GM10248 (cell line): ENCODE measurements at regions not wholly inside any gene's neighbourhood (a gene's known extent, or its start where the extent isn't known, plus 50 kb on each side); places are given as distances from the start of the nearest gene placed in this dataset.

ENCODE experiments used
- CTCF ChIA-PET: fragments of 300-600 bp; sonication (Branson Sonifier 250); formaldehyde crosslinking; extraction: SDS; loops from one replicate; lab custom pipeline; 2021; ENCODE audit warnings: antibody characterized with exemption; lab: Yijun Ruan, JAX
- POLR2A ChIA-PET: fragments of 350-650 bp; sonication (Branson Sonifier 250); formaldehyde crosslinking; extraction: SDS; loops from one replicate; lab custom pipeline; 2020; ENCODE audit warnings: antibody characterized with exemption; lab: Yijun Ruan, JAX
- DNase-seq: peaks from one replicate; pipeline ENCODE4 v3.0.0; 2012; ENCODE audit errors: extremely low spot score
- TF ChIP-seq, protein P1 (sequence below): IDR thresholded peaks from 2 replicates; pipeline ENCODE4 v1.5.1; 2012; ENCODE audit warnings: mild to moderate bottlenecking, low read depth; ENCODE audit errors: extremely low read depth, missing control alignments, control extremely low read depth

GRCh38 chr3:24648063-24648462 lies 153.4 kb upstream of the THRB start:
- TF ChIP-seq, protein P1, sequence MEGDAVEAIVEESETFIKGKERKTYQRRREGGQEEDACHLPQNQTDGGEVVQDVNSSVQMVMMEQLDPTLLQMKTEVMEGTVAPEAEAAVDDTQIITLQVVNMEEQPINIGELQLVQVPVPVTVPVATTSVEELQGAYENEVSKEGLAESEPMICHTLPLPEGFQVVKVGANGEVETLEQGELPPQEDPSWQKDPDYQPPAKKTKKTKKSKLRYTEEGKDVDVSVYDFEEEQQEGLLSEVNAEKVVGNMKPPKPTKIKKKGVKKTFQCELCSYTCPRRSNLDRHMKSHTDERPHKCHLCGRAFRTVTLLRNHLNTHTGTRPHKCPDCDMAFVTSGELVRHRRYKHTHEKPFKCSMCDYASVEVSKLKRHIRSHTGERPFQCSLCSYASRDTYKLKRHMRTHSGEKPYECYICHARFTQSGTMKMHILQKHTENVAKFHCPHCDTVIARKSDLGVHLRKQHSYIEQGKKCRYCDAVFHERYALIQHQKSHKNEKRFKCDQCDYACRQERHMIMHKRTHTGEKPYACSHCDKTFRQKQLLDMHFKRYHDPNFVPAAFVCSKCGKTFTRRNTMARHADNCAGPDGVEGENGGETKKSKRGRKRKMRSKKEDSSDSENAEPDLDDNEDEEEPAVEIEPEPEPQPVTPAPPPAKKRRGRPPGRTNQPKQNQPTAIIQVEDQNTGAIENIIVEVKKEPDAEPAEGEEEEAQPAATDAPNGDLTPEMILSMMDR = no peak

DNA sequence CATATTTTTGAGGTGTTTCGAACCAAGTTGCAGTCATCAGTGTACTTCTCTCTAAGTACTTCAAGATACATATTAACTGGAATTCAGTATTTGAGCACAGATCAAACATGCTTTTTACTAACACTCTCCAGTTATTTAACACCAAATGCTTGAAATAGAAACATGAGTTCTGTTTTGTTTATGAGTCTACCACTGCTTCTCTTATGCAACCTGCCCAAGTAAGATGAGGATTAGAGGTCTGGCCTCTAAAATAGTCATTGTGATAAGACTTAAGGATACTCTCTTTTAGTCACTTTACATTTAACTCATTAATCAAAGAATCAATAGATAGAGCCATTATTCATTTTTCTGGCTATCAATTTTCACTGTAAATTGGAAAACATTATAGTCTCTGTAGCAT lies 156.2 kb upstream of the THRB start:
- CTCF ChIA-PET = no interaction called here

More at GRCh38 chr3:24648063-24648462, 153.4 kb upstream of the THRB start:
- DNase-seq = no peak
- CTCF ChIA-PET = interaction anchor here (2.2 kb wide), 1 partner anchor 32 kb away, joined by 5 read pairs; no protein-coding TSS in a partner anchor
- POLR2A ChIA-PET = no interaction called here

DNA sequence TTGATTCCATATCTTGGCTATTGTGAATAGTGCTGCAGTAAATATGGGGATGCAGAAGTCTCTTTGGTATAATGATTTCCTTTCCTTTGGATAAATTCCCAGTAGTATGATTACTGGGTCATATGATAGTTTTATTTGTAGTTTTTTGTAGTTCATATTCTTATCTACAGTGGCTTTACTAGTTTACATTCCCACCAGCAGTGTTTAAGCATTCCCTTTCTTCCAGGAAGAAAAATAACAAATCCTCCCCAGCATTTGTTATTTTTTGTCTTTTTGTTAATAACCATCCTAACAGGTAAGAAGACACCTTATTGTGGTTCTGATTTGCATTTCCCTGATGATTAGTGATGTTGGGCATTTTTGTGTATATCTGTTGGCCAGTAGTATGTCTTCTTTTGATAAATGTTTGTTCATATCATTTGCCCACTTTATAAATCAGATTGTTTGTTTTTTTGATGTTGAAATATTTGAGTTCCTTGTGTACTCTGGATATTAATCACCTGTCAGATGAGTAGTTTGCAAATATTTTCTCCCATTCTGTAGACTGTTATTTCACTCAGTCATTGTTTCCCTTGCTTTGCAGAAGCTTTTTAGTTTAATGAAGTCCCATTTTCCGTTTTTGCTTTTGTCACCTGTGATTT lies 163.3 kb upstream of the THRB start:
- ChIA-PET CTCF (no interaction called here), POLR2A (no interaction called here)
- TF ChIP-seq, protein P1 = no peak
- no peak for DNase-seq

More for the DNA sequence above, 156.2 kb upstream of the THRB start:
- POLR2A ChIA-PET = no interaction called here
- DNase-seq = no peak
- TF ChIP-seq, protein P1 = no peak

DNA sequence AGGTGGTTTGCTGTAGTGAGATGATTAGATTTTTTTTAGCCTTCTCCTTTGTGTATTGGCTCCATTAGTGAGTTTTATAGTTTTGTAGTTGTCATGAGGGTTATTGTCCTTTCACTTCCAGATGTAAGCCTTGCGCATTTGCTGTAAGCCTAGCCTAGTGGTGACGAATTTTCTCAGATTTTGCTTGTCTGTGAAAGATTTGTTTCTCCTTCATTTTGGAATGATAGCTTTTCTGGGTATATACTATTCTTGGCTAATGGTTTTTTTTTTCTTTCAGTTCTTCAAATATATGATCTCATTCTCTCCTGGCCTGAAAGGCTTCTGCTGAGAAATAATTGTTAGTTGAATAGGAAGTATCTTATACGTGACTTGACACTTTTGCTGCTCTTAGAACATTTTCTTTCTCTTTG lies 166.5 kb upstream of the THRB start:
- CTCF ChIA-PET = interaction anchor here (2.9 kb wide), 1 partner anchor 14 kb away, joined by 10 read pairs; no protein-coding TSS in a partner anchor
- DNase-seq = no peak
- POLR2A ChIA-PET = no interaction called here
- TF ChIP-seq, protein P1 = no peak

GRCh38 chr3:24662449-24663345 lies 168.0 kb upstream of the THRB start:
- ChIA-PET CTCF (interaction anchor here (1.1 to 2.9 kb wide), 2 partner anchors 9 to 13 kb away, joined by 3 to 10 read pairs; no protein-coding TSS in a partner anchor), POLR2A (no interaction called here)
- TF ChIP-seq, protein P1 = no peak
- no peak for DNase-seq

GRCh38 chr3:24663406-24663805 lies 168.8 kb upstream of the THRB start:
- TF ChIP-seq, protein P1 = no peak
- DNase-seq = no peak
- POLR2A ChIA-PET = no interaction called here
- CTCF ChIA-PET = interaction anchor here (1.1 to 2.9 kb wide), 2 partner anchors 8 to 12 kb away, joined by 3 to 10 read pairs; no protein-coding TSS in a partner anchor
